GM19395 (cell line): ENCODE measurements at regions not wholly inside any gene's neighbourhood (a gene's known extent, or its start where the extent isn't known, plus 50 kb on each side); places are given as distances from the start of the nearest gene placed in this dataset.

ENCODE experiments used
- ATAC-seq: cut with Tn5 transposase; IDR thresholded peaks from one replicate; pipeline ENCODE4 v1.9.1; 2021; ENCODE audit warnings: mild to moderate bottlenecking, moderate library complexity; ENCODE audit not compliant: unreplicated experiment

DNA sequence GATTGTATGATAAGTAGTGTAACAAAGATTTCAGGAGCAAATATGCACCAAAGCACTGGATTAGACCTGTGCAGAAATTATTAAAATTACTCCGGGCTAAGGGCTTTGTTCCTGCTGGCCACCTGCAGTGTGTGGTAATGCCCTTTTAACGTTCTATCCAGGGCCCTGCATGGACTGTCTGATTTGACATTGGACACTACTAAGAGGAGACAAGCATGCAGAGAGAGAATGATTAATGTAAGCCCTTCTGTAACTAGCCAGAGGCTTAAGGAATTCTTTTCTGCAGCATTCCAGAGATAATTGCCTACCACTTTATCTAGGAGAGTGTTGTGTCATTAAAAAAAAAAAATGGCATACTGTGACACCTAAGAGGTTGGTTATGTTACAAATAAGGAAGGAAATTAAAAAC lies 117.0 kb downstream of the PCDH7 start:
- no peak for ATAC-seq

GRCh38 chr4:30837861-30838260 lies 117.7 kb downstream of the PCDH7 start:
- no peak for ATAC-seq

- no peak for ATAC-seq
Measured at GRCh38 chr4:30838331-30838730, 118.2 kb downstream of the PCDH7 start.

GRCh38 chr4:30839583-30840520 lies 119.7 kb downstream of the PCDH7 start:
- no peak for ATAC-seq

GRCh38 chr4:30840571-30840970 lies 120.4 kb downstream of the PCDH7 start:
- no peak for ATAC-seq

DNA sequence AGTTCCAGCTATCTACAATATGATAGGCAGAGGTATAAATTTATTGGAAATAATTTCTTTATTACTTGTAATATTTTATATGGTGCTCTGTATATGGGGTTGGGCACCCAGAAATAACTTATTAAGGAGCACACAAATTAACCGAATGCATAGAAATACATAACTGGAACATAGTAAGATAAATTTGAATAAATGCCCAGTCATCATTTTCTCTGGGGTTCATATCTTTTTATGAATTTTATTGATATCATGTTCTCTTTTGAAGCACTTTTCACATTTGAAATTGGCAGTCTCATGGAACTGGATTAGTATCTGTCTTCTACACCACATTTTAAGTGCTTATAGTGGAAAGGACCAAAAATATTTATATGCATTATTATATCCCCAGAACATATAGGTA lies 122.0 kb downstream of the PCDH7 start:
- no peak for ATAC-seq

GRCh38 chr4:30842689-30843088 lies 122.5 kb downstream of the PCDH7 start:
- ATAC-seq = no peak

GRCh38 chr4:30844861-30845582 lies 124.9 kb downstream of the PCDH7 start:
- ATAC-seq = no peak

- no peak for ATAC-seq
Measured at GRCh38 chr4:30847167-30847566, 127.0 kb downstream of the PCDH7 start.

GRCh38 chr4:30847958-30848357 lies 127.8 kb downstream of the PCDH7 start:
- no peak for ATAC-seq

- ATAC-seq = no peak
Measured at GRCh38 chr4:30854531-30854930, 134.4 kb downstream of the PCDH7 start.

DNA sequence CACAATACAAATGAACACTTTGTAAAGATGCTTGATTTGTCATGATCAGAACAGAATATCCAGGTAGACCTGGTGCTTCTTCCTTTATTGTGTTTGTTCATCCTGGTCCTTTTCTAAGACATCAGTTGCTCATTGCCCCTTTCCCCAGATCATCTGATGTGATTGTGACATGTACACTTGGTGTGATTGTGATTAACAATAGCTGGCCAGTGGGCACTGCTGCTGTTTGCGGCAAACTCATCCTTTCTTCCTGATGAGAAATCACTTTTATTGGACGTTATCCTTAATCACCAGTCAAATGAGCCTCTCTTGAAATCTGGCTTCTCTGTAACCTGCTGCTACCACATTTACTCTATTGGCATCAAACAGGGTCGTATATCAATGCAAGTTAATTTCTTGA lies 135.1 kb downstream of the PCDH7 start:
- ATAC-seq = no peak

DNA sequence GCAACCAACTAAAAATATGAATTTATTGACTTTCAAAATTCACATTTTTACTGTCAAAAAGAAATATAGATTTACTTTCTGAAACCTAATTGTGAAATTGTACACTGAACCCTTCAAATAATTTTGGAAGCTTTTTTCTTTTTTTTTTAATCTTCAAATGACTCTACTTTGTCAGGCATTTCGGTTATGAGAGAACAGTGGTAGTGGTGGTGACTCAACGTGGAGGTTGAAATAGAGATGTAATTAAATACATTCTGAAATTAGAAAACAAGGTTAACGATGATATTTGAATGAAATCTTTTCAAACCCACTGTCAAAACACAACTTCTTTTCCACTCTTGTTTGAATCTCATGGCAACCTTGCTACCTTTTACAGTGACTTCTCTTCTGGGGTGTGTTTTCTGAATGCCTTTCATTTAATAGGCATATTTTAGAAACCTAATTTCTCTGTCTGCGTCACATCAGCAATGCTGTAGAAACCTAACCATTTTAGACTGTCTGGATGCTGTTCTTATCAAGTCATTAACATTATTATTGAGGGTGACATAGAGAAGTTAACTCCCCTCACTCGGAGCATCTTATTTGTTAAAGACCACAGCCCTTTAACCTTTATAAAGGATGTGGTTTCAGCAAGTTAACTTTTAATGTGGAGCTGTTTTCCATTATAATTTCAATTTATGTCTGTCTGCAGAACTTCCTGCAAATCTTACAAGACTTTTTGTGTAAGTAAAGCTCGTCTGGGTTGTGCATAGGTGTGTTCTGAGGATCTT lies 136.8 kb downstream of the PCDH7 start:
- ATAC-seq = no peak

- ATAC-seq = no peak
Measured at GRCh38 chr4:30860978-30861377, 140.8 kb downstream of the PCDH7 start.

- ATAC-seq = no peak
Measured at GRCh38 chr4:30862196-30862595, 142.0 kb downstream of the PCDH7 start.

DNA sequence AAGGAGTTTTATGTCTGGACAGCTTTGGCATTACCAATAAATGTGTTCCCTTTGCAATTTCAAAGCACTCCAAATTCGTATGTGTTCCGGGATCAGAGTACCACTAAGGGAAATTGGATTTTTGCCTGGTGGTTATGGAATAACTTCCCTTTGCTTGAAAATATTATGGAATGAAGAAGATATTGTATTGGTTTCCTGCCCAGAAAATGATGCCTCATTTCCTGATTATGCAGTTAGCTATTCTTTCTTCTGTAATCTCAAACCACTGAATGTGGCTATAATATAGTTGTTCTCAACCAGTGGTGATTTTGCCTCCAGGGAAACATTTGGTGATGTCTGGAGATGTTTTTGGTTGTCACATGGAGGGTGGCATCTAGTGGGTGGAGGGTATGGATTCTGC lies 142.9 kb downstream of the PCDH7 start:
- ATAC-seq = no peak

- ATAC-seq = no peak
Measured at GRCh38 chr4:30865691-30866090, 145.5 kb downstream of the PCDH7 start.

DNA sequence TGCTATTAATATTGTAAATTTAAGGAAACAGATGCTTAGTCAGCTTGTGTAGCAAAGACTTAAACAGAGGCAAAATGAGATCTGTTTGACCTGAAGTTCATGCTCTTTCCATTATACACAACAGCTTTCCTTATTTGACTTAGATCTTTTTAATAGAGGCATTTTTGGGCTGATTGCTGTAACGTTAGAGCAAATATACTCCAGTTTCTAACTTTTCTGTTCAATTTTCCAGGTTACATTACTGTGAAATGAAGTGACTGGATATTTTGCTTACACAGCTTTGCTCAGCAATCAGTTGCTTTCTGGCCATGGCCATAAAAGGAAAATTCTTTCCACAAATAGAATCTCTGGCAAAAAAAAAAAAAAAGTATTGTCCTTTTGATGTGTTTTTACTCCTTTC lies 146.2 kb downstream of the PCDH7 start:
- ATAC-seq = no peak

DNA sequence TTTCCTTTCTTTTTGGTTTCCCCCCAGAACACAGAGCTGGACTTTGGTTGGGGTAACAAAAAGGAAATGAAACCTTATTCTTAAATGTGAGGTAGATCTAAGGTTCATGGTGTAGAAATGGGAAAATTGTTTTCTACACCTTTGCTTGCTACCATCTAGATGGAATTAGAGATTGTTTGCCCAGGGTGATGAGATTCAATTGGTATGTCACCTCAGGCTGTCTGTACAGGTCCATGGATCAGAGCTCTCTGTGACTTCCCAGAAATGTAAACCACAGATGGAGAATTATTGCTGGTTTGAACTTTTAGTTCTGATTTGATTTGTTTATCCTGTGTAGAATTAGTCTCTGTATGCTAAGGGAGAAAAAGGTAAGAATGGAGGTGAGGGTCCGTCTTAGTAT lies 146.7 kb downstream of the PCDH7 start:
- no peak for ATAC-seq

DNA sequence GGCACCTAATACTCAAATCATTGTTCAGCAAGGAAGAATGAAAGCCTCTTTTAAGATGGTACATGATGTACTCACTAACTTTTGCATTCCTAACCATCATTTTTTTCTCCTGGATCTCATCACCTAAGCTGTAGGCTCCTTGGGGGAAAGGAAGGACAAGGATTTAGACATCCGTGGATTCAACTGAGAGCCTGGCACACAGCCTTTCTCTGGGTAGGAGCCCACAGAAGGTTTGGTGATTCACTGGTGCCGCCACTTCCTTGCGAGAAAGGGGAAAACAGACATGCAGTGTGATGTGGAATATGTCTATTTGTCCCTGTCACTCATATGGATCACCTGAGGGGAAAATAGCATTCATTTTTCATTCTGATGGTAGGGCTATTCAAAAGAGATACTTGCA lies 147.3 kb downstream of the PCDH7 start:
- no peak for ATAC-seq

DNA sequence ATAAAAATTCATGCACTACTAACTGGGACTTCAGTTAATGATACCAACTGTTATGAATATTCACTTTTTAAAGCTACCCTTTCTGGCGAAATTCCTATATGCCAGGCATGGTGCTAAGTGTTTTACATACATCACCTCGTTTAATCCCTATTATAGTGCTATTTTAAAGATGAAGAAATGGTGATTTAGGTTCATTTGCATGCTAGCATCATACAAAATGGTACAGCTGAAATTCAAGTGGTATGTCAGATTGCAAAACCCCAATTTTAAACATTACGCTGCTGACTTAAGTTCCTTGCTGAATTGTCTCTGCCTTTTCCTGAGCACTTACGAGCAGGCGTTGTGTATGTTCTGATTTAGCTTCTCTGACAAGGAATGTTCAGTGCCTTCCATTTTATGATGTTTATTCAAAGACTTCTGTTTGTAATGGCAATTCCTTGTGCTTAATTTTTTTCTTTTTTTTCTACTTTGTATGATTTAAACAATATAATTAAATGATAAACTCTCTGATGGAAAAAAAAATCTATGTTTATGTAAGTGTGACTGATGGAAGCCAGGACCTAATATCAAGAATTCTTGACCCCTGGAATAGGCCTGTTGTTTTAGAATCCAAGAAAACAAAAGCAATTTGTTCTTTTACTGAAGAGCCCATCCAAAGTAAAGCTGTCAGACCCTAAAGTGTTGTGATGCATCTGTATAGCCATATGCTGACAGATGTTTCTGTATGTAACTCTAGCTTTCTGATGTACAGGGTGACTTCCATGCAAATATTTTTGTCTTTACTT lies 148.1 kb downstream of the PCDH7 start:
- no peak for ATAC-seq
